Stimulated activated CD8-positive, alpha-beta memory T cell treated with anti-CD3 and anti-CD28 coated beads, Interleukin-4, amount 100 ng/mL, for 4 hours (primary cell): ENCODE measurements at regions not wholly inside any gene's neighbourhood (a gene's known extent, or its start where the extent isn't known, plus 50 kb on each side); places are given as distances from the start of the nearest gene placed in this dataset.

Source experiments
- DNase-seq, 2 donors: peaks; one replicate each; pipeline ENCODE4 v3.0.0-alpha.2; 2020; ENCODE audit warnings: low read depth in 2 of 2, low spot score in 1 of 2

DNA sequence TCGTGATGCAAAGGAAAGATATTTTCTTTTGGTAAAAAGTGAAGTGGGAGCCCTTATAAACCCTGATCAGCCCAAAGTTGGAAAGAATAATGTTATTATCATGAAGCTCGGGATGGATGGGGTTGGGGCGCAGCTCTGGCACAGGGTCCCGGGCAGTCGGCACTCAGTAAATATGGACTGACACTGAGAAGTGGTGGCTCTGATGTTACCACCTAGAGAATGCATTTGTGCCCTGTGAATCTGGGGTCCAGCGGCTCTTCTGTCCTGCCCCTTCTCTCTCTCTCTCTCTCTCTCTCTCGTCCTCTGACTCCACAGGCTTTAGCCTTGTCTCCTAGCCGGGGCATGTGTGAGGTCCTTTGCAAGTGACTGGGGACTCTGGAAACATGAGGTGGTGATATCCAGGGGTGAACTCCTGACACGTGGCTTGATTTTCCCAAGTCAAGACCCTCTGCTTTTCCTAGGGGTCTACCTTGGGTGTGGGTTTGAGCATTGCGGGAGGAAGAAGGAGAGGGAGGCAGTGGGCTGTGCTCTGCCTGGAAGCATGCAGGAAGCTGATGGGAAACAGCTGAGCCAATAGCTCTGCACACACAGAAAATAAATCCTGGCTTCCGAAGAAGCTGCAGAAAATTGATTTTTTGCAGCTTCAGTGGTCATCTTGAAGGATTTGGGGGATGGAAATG lies 162.7 kb downstream of the MACROH2A1 start:
- no peak for DNase-seq

- DNase-seq = no peak
Measured at GRCh38 chr5:135235551-135236227, 163.3 kb downstream of the MACROH2A1 start.

DNA sequence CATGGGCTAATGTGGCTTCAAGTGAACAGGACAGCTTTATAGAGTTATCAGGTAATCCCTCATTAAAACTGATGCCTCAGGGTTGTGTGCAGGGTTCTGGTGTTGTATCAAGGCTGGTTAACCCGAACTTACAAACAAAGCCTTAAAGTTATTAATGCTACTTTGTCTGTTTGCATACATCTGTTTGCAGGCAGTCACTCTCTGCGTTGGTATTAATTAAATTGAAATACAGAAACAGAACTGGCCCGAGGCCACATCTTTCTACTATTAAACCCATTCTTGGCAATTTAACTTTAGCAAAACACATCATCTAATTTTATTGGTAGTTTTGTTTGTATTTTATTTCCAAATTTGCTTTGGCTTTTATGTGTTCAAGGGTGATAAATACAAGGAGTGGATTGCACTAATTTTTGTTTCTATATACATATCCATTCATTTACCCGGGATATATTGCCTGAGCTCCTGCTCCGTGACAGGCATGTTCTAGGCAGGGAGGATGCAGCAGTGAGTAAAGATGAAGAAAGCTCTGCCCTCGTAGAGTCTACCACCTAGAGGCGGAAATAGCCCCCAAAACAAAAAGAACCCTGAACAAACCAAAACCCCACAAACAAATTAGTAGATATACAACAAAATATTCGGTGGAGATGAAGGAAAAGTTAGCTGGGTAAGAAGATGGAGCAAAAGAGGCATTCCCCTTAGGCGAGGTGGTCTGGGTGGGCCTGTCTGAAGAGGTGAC lies 164.2 kb downstream of the MACROH2A1 start:
- DNase-seq = no peak

DNA sequence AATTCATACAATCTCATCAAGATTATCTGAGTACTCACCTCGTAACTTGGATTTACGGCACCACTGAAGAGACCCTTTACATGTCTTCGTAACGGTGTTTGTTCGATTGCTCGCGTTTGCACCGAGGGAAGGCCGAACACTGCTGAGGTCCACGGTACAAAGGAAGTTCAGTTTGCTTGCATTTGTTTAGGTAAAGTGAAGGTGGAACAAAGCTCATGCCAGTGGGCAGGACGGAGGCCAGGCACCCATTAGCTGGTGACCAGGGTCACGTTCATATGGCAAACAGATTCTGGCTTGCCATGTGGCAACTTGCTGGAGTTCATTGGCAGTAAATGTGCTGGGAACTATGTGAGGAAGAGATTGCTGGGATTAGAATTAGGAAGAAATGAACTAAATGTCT lies 164.8 kb downstream of the MACROH2A1 start:
- no peak for DNase-seq

- no peak for DNase-seq
Measured at GRCh38 chr5:135233477-135233876, 165.6 kb downstream of the MACROH2A1 start.

GRCh38 chr5:135232958-135233357 lies 166.1 kb downstream of the MACROH2A1 start:
- no peak for DNase-seq

DNA sequence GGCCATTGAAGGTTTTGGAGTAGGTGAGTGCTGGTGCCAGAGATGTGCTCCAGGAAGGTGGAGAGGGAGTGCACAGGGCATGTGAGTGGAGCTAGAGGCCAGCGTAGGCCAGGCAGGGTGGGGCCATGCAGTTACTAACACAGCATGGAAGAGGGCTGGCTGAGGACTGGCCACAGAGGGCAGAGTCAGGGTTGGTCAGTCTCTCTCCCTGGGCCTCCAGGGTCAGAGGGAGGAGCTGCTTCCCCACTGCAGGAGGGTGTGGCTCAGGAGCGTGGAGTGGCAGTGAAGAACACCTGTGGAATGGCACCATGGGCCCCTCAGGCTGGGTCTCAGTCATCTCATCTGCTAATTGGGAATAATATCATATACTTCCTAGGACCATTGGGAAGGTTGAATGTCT lies 167.7 kb downstream of the MACROH2A1 start:
- no peak for DNase-seq

GRCh38 chr5:135230251-135230925 lies 168.6 kb downstream of the MACROH2A1 start:
- no peak for DNase-seq

- DNase-seq = no peak
Measured at GRCh38 chr5:135229679-135230132, 169.3 kb downstream of the MACROH2A1 start.

GRCh38 chr5:135229122-135229521 lies 169.9 kb downstream of the MACROH2A1 start:
- no peak for DNase-seq

- no peak for DNase-seq
Measured at GRCh38 chr5:135228222-135228621, 170.8 kb downstream of the MACROH2A1 start.

- no peak for DNase-seq
Measured at GRCh38 chr5:135227064-135228022, 171.7 kb downstream of the MACROH2A1 start.

DNA sequence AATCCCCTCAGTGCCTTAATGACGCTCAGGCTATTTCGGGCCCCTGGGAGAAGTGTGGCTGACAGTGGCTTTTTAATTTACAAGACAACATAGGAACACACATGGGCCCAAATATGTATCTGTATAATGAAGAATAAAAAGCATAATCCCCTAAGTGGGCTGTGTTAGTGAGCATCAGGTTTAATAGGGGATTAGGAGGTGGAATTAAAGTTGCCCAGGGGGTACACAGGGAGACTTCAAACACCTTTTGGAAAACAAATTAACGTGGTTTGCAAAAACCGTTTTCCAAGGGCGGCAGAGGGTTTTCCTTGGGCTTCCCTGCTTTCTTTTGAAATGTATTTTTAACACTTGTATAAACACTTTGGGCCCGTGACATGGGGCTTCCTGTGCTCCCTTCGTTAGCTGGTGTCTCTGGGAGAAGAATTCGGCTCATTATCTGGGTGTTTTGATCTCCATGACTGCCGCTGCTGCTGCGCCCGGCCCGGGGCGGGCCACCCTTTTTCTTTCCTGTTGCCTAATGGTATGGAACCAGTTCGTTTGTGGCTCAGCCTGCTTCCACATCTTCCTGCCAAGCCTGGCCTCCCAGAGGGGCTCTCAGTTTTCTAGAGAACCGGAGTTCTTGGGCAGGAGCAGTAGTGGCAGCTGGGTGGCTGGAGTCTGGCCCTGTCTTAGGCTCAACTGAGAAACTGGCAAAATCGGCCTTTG lies 173.0 kb downstream of the MACROH2A1 start:
- no peak for DNase-seq

GRCh38 chr5:135223891-135224625 lies 175.0 kb downstream of the MACROH2A1 start:
- DNase-seq = no peak

DNA sequence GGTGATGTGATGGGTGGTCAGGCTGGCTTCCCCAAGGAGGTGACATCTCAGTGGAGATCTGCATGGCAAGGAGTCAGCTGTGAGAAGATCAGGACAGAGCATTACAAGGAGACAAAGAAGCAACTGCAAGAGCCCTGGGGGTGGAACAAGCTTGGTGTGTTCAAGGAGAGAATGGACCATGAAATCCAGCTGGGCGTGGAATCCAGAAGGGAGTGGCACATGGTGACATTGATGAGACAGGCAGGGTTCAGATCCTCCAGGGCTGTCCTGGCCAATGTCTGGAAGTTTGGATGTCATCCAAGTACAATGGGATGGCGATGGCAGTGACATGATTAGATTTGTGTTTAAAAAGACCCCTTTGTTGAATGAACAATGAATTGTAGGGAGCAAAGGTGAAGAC lies 175.6 kb downstream of the MACROH2A1 start:
- DNase-seq = no peak

DNA sequence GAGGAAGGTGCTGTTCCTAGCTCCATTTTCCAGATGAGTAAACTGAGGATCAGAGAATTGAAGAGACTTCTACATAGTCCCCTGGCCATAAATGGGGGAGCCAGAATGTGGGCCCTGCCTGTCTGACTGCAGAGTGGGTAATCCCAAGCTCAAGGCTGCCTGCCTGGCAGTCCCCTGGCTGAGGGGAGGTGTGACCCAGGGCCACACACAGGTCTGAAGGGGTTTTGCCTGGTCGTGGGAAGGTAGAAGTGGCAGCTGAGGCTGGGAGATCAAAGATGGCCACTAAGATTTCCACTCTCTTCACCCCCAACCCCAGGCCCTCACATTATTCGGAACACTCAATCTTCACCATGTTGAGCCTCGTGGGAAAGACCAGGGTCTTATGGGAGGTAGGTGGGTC lies 176.3 kb downstream of the MACROH2A1 start:
- DNase-seq = no peak

DNA sequence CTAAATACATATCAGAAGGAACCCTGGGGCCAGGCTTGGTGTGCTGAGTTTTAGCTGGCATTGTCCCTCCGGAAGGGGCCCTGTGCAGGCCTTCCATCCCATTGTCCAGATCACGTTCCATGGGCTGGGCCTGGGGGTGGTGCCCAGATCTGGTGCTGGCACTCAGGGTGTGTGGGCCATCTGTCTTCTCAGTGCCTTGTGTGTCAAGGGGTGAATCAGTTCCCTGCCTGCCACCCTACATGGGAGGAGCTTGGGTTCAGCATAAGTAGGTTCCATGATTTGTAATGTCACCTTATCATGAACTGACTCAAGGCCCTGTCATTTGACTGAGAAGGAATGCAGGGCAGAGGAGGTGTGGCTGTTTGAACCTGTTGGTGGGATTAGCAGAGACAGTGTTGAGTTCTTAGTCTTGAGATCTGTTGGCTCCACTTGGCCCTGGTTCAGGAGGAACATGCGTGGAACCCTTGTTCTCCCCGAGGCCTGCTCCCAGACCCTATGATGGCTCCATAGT lies 176.8 kb downstream of the MACROH2A1 start:
- no peak for DNase-seq

DNA sequence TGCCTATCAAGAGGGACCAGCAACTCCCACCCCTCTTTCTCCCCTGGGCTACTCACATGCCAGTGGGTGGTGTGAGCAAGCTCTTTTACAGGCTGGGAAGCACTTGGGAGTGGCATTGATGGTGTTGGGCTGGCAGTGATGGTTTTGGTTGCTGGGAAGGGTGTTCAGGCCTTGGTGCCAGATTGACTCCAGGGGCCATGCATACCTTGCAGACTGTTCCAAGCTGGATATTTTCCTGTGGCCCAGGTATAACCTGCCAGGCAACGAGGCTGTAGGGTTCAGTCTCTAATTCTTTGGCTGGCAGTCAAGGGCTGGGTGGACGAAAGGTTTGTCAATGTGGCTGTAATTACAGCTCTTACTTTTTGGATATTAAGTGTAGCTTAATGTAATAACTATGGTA lies 177.3 kb downstream of the MACROH2A1 start:
- no peak for DNase-seq

DNA sequence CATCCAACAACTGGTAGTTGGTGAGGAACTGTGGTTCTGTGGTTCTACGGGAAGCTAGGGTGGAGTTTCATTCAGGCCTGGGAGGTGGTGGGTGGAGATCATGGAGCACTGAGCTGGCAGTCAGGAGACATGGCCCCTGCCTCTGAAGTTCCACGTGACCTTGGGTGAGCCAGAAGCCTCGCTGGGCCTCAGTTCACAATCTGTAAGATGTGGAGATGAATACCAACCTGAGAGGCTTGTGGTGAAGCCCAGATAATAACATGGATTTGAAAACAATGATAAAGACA lies 177.9 kb downstream of the MACROH2A1 start:
- no peak for DNase-seq
